Ishikawa (cell line): ENCODE measurements at regions not wholly inside any gene's neighbourhood (a gene's known extent, or its start where the extent isn't known, plus 50 kb on each side); places are given as distances from the start of the nearest gene placed in this dataset.

Experiments used
- EP300 ChIP-seq: IDR thresholded peaks from 2 replicates; pipeline ENCODE4 v1.6.1; 2012; ENCODE audit warnings: borderline replicate concordance
- RAD21 ChIP-seq: IDR thresholded peaks from 2 replicates; pipeline ENCODE4 v1.6.1; 2012; ENCODE audit warnings: low read depth
- TAF1 ChIP-seq: IDR thresholded peaks from 2 replicates; pipeline ENCODE4 v1.6.1; 2012; ENCODE audit warnings: low read depth, mild to moderate bottlenecking
- TEAD4 ChIP-seq: IDR thresholded peaks from 2 replicates; pipeline ENCODE4 v1.6.1; 2012
- YY1 ChIP-seq: IDR thresholded peaks from 2 replicates; pipeline ENCODE4 v1.6.1; 2012; ENCODE audit warnings: low read depth
- TF ChIP-seq, protein P1 (sequence below): IDR thresholded peaks from 2 replicates; pipeline ENCODE4 v1.6.1; 2012; ENCODE audit warnings: low read depth, mild to moderate bottlenecking
- TF ChIP-seq, protein P2 (sequence below): IDR thresholded peaks from 2 replicates; pipeline ENCODE4 v1.6.1; 2012
- TF ChIP-seq, protein P3 (sequence below): IDR thresholded peaks from 2 replicates; pipeline ENCODE4 v1.6.1; 2012

DNA sequence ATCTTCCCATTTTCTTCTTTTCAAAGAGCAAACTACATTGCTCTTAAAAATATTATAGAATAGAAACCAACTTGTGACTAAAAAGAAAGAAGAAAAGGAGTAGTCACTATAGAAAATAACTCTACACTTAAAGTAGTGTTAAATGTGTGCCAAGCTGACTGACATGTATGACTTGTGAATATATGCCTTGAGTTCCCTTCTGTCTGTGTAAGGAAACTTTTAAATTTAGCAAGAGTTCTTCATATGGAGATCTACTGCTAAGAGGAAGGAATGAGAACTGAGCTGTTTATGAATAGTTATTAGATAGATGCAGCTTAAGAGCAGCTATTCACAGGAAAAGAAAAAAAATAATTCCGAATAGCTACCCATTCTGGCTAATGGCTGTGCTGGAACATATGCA is 1221.7 kb upstream of the ZEB2 start:
- TF ChIP-seq, protein P1, sequence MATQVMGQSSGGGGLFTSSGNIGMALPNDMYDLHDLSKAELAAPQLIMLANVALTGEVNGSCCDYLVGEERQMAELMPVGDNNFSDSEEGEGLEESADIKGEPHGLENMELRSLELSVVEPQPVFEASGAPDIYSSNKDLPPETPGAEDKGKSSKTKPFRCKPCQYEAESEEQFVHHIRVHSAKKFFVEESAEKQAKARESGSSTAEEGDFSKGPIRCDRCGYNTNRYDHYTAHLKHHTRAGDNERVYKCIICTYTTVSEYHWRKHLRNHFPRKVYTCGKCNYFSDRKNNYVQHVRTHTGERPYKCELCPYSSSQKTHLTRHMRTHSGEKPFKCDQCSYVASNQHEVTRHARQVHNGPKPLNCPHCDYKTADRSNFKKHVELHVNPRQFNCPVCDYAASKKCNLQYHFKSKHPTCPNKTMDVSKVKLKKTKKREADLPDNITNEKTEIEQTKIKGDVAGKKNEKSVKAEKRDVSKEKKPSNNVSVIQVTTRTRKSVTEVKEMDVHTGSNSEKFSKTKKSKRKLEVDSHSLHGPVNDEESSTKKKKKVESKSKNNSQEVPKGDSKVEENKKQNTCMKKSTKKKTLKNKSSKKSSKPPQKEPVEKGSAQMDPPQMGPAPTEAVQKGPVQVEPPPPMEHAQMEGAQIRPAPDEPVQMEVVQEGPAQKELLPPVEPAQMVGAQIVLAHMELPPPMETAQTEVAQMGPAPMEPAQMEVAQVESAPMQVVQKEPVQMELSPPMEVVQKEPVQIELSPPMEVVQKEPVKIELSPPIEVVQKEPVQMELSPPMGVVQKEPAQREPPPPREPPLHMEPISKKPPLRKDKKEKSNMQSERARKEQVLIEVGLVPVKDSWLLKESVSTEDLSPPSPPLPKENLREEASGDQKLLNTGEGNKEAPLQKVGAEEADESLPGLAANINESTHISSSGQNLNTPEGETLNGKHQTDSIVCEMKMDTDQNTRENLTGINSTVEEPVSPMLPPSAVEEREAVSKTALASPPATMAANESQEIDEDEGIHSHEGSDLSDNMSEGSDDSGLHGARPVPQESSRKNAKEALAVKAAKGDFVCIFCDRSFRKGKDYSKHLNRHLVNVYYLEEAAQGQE, result no peak
- no peak for TF ChIP-seq RAD21
- no peak for TF ChIP-seq YY1
- TF ChIP-seq TEAD4, result no peak
- TF ChIP-seq, protein P2, sequence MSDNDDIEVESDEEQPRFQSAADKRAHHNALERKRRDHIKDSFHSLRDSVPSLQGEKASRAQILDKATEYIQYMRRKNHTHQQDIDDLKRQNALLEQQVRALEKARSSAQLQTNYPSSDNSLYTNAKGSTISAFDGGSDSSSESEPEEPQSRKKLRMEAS, result no peak
- TF ChIP-seq, protein P3, sequence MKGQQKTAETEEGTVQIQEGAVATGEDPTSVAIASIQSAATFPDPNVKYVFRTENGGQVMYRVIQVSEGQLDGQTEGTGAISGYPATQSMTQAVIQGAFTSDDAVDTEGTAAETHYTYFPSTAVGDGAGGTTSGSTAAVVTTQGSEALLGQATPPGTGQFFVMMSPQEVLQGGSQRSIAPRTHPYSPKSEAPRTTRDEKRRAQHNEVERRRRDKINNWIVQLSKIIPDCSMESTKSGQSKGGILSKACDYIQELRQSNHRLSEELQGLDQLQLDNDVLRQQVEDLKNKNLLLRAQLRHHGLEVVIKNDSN, result no peak
- TF ChIP-seq TAF1, result no peak
- no peak for TF ChIP-seq EP300
